ENCODE measurements at regions not wholly inside any gene's neighbourhood (a gene's known extent, or its start where the extent isn't known, plus 50 kb on each side); places are given as distances from the start of the nearest gene placed in this dataset.
A peak's percentile ranks its signal among the peaks of the same experiment; 100 is the strongest.
"Not testable (repeated sequence)": the region's sequence is repeated elsewhere in the genome, so short reads cannot be mapped to it uniquely, and the experiment has no call there.

- no peak for DNase-seq
- H3K9ac ChIP-seq (ENCODE audit: low read length) = no peak overlapping the region
- no peak overlapping the region for H3K27ac ChIP-seq (ENCODE audit: low read length)
- H3K4me3 ChIP-seq (ENCODE audit: low read length) = no peak overlapping the region
- no peak overlapping the region for H2AFZ ChIP-seq (ENCODE audit: low read length)
- no peaks in the 10 kb centered on the region for H3K4me1 ChIP-seq (ENCODE audit: low read length)
- H3K9me3 ChIP-seq (ENCODE audit: low read length) = no peaks in the 10 kb centered on the region
- no peaks in the 10 kb centered on the region for H3K27me3 ChIP-seq (ENCODE audit: low read length)
- H3K4me2 ChIP-seq (ENCODE audit: low read depth, low read length, poor library complexity, severe bottlenecking) = no peak overlapping the region
- H3K79me2 ChIP-seq (ENCODE audit: low read length) = no peaks in the 10 kb centered on the region
- no peaks in the 10 kb centered on the region for H3K9me2 ChIP-seq (replicated peaks; ENCODE audit: insufficient read depth, low read length)
- H3K36me3 ChIP-seq (ENCODE audit: insufficient read depth, low read length) = no peaks in the 10 kb centered on the region
- no peaks in the 10 kb centered on the region for H4K20me1 ChIP-seq (ENCODE audit: insufficient read depth, low read depth, low read length)
Measured at GRCh38 chr6:85363870-85364269, 86.0 kb upstream of the NT5E start.

GRCh38 chr6:85362652-85363310, 87.1 kb upstream of the NT5E start:
- Histone ChIP-seq H3K9me2 (replicated peaks; ENCODE audit: insufficient read depth, low read length) (no peaks in the 10 kb centered on the region), H3K79me2 (ENCODE audit: low read length) (no peaks in the 10 kb centered on the region), H3K4me3 (ENCODE audit: low read length) (no peak overlapping the region), H3K27me3 (ENCODE audit: low read length) (no peaks in the 10 kb centered on the region), H3K4me1 (ENCODE audit: low read length) (no peaks in the 10 kb centered on the region), H3K9me3 (ENCODE audit: low read length) (no peaks in the 10 kb centered on the region), H2AFZ (ENCODE audit: low read length) (no peak overlapping the region), H3K36me3 (ENCODE audit: insufficient read depth, low read length) (no peaks in the 10 kb centered on the region), H3K27ac (ENCODE audit: low read length) (no peak overlapping the region), H3K9ac (ENCODE audit: low read length) (no peak overlapping the region), H3K4me2 (ENCODE audit: low read depth, low read length, poor library complexity, severe bottlenecking) (no peak overlapping the region), H4K20me1 (ENCODE audit: insufficient read depth, low read depth, low read length) (no peaks in the 10 kb centered on the region)
- no peak for DNase-seq

- no peak for DNase-seq
- no peak overlapping the region for H3K4me2 ChIP-seq (ENCODE audit: low read depth, low read length, poor library complexity, severe bottlenecking)
Measured at GRCh38 chr6:85361643-85362014, 88.3 kb upstream of the NT5E start.

GRCh38 chr6:85360794-85361642, 88.9 kb upstream of the NT5E start:
- Histone ChIP-seq H3K27me3 (ENCODE audit: low read length) (no peaks in the 10 kb centered on the region), H3K4me3 (ENCODE audit: low read length) (no peak overlapping the region), H3K4me1 (ENCODE audit: low read length) (no peaks in the 10 kb centered on the region), H3K79me2 (ENCODE audit: low read length) (no peaks in the 10 kb centered on the region), H4K20me1 (ENCODE audit: insufficient read depth, low read depth, low read length) (no peaks in the 10 kb centered on the region), H2AFZ (ENCODE audit: low read length) (no peak overlapping the region), H3K9me3 (ENCODE audit: low read length) (no peaks in the 10 kb centered on the region), H3K4me2 (ENCODE audit: low read depth, low read length, poor library complexity, severe bottlenecking) (no peak overlapping the region), H3K9me2 (replicated peaks; ENCODE audit: insufficient read depth, low read length) (no peaks in the 10 kb centered on the region), H3K36me3 (ENCODE audit: insufficient read depth, low read length) (no peaks in the 10 kb centered on the region), H3K27ac (ENCODE audit: low read length) (no peak overlapping the region), H3K9ac (ENCODE audit: low read length) (no peak overlapping the region)
- DNase-seq = no peak

More at GRCh38 chr6:85361643-85362014, 88.3 kb upstream of the NT5E start:
- Histone ChIP-seq H4K20me1 (ENCODE audit: insufficient read depth, low read depth, low read length) (no peaks in the 10 kb centered on the region), H3K4me1 (ENCODE audit: low read length) (no peaks in the 10 kb centered on the region), H3K27ac (ENCODE audit: low read length) (no peak overlapping the region), H2AFZ (ENCODE audit: low read length) (no peak overlapping the region), H3K79me2 (ENCODE audit: low read length) (no peaks in the 10 kb centered on the region), H3K4me3 (ENCODE audit: low read length) (no peak overlapping the region), H3K36me3 (ENCODE audit: insufficient read depth, low read length) (no peaks in the 10 kb centered on the region), H3K9me2 (replicated peaks; ENCODE audit: insufficient read depth, low read length) (no peaks in the 10 kb centered on the region), H3K27me3 (ENCODE audit: low read length) (no peaks in the 10 kb centered on the region), H3K9me3 (ENCODE audit: low read length) (no peaks in the 10 kb centered on the region), H3K9ac (ENCODE audit: low read length) (no peak overlapping the region)

- Histone ChIP-seq H3K27ac (ENCODE audit: low read length) (no peak overlapping the region), H3K4me1 (ENCODE audit: low read length) (no peaks in the 10 kb centered on the region), H3K9ac (ENCODE audit: low read length) (no peak overlapping the region), H3K9me3 (ENCODE audit: low read length) (no peaks in the 10 kb centered on the region), H3K4me2 (ENCODE audit: low read depth, low read length, poor library complexity, severe bottlenecking) (no peak overlapping the region), H3K9me2 (replicated peaks; ENCODE audit: insufficient read depth, low read length) (no peaks in the 10 kb centered on the region), H3K36me3 (ENCODE audit: insufficient read depth, low read length) (no peaks in the 10 kb centered on the region), H2AFZ (ENCODE audit: low read length) (no peak overlapping the region), H4K20me1 (ENCODE audit: insufficient read depth, low read depth, low read length) (no peaks in the 10 kb centered on the region), H3K4me3 (ENCODE audit: low read length) (no peak overlapping the region), H3K27me3 (ENCODE audit: low read length) (no peaks in the 10 kb centered on the region), H3K79me2 (ENCODE audit: low read length) (no peaks in the 10 kb centered on the region)
- DNase-seq = no peak
Measured at GRCh38 chr6:85357651-85358050, 92.2 kb upstream of the NT5E start.

- not testable (repeated sequence) for H3K27ac ChIP-seq (ENCODE audit: low read length); H3K27me3 ChIP-seq (ENCODE audit: low read length); H3K9ac ChIP-seq (ENCODE audit: low read length); H3K9me2 ChIP-seq (replicated peaks; ENCODE audit: insufficient read depth, low read length); H3K9me3 ChIP-seq (ENCODE audit: low read length); DNase-seq; H3K4me3 ChIP-seq (ENCODE audit: low read length); H3K79me2 ChIP-seq (ENCODE audit: low read length); H3K36me3 ChIP-seq (ENCODE audit: insufficient read depth, low read length); H4K20me1 ChIP-seq (ENCODE audit: insufficient read depth, low read depth, low read length); H3K4me1 ChIP-seq (ENCODE audit: low read length); H3K4me2 ChIP-seq (ENCODE audit: low read depth, low read length, poor library complexity, severe bottlenecking); H2AFZ ChIP-seq (ENCODE audit: low read length)
Measured at GRCh38 chr6:85356743-85357142, 93.1 kb upstream of the NT5E start.

- Histone ChIP-seq H3K27me3 (ENCODE audit: low read length) (no peaks in the 10 kb centered on the region), H3K9me3 (ENCODE audit: low read length) (no peaks in the 10 kb centered on the region), H2AFZ (ENCODE audit: low read length) (no peak overlapping the region), H3K4me1 (ENCODE audit: low read length) (no peaks in the 10 kb centered on the region), H3K9me2 (replicated peaks; ENCODE audit: insufficient read depth, low read length) (no peaks in the 10 kb centered on the region), H3K79me2 (ENCODE audit: low read length) (no peaks in the 10 kb centered on the region), H3K9ac (ENCODE audit: low read length) (no peak overlapping the region), H3K27ac (ENCODE audit: low read length) (no peak overlapping the region), H3K4me3 (ENCODE audit: low read length) (no peak overlapping the region), H3K4me2 (ENCODE audit: low read depth, low read length, poor library complexity, severe bottlenecking) (no peak overlapping the region), H4K20me1 (ENCODE audit: insufficient read depth, low read depth, low read length) (no peaks in the 10 kb centered on the region), H3K36me3 (ENCODE audit: insufficient read depth, low read length) (no peaks in the 10 kb centered on the region)
- DNase-seq = no peak
Measured at GRCh38 chr6:85355816-85356215, 94.1 kb upstream of the NT5E start.

- H3K9me3 ChIP-seq (ENCODE audit: low read length) = no peaks in the 10 kb centered on the region
- no peak overlapping the region for H3K9ac ChIP-seq (ENCODE audit: low read length)
- H3K27me3 ChIP-seq (ENCODE audit: low read length) = no peaks in the 10 kb centered on the region
- no peaks in the 10 kb centered on the region for H3K36me3 ChIP-seq (ENCODE audit: insufficient read depth, low read length)
- DNase-seq = peak; percentile 79
- no peaks in the 10 kb centered on the region for H3K9me2 ChIP-seq (replicated peaks; ENCODE audit: insufficient read depth, low read length)
- no peaks in the 10 kb centered on the region for H3K79me2 ChIP-seq (ENCODE audit: low read length)
- H3K4me3 ChIP-seq (ENCODE audit: low read length) = no peak overlapping the region
- H2AFZ ChIP-seq (ENCODE audit: low read length) = no peak overlapping the region
- H3K27ac ChIP-seq (ENCODE audit: low read length) = no peak overlapping the region
- no peaks in the 10 kb centered on the region for H4K20me1 ChIP-seq (ENCODE audit: insufficient read depth, low read depth, low read length)
- H3K4me2 ChIP-seq (ENCODE audit: low read depth, low read length, poor library complexity, severe bottlenecking) = no peak overlapping the region
- no peaks in the 10 kb centered on the region for H3K4me1 ChIP-seq (ENCODE audit: low read length)
Measured at GRCh38 chr6:85354761-85355618, 94.9 kb upstream of the NT5E start.

All from Karpas-422 (cell line).